ENCODE measurements at regions not wholly inside any gene's neighbourhood (a gene's known extent, or its start where the extent isn't known, plus 50 kb on each side); places are given as distances from the start of the nearest gene placed in this dataset.
"Not testable (repeated sequence)": the region's sequence is repeated elsewhere in the genome, so short reads cannot be mapped to it uniquely, and the experiment has no call there.

DNA sequence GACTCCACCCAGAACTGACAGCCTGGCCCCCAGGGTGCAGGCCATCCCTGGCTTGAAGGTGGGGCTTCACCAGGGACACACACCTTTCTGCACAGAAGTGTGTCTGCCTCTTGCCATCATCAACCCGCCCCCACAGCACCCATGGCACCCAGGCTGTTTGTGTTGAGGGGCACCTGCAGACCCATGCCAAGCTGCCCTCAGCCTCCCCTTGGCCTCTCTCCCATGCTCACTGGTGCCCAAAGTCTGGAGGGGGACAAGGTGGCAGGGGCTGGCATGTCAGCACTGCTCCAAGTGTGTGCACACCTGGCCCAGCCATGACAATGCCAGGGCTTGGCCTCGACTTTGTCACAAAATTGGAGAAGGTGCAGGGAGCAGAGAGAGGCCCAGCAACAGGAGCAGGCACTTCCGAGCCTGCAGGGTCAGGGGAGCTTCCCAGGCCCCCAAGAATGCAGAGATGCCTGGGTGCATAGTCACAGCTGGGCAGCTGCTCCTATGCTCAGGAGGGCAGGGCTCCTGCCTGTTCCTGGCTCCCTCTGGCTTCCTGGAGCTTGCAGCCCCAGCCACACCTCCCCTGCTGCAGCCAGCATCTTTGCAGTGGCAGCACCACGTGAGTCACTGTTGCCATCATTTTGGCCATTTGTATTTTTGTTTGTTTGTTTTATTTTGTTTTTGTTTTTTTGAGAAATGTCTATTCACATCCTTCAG lies 280.6 kb upstream of the UBE2E3 start:
- Histone ChIP-seq H3K36me3 (ENCODE audit: control insufficient read depth in 2 of 2, insufficient read depth in 2 of 2, low read length in 1 of 2) (no peaks in the 10 kb centered on the region), H3K27ac (ENCODE audit: low read depth in 1 of 2, low read length in 1 of 2) (no peak overlapping the region), H3K9me3 (ENCODE audit: control insufficient read depth in 2 of 2, insufficient read depth in 1 of 2, low read length in 1 of 2) (peaks cover 0 to 3% of the 10 kb centered on the region in 2 donors), H3K4me3 (ENCODE audit: low read length in 2 of 2) (no peak overlapping the region), H3K4me1 (ENCODE audit: control insufficient read depth in 2 of 2, insufficient read depth in 2 of 2, low read length in 2 of 2) (no peaks in the 10 kb centered on the region), H3K27me3 (ENCODE audit: control insufficient read depth in 2 of 2, insufficient read depth in 1 of 2, low read length in 1 of 2) (no peaks in the 10 kb centered on the region)
- WGBS = 95% methylated on average over 4 of the region's 4 CpGs
- DNase-seq (ENCODE audit: low read depth in 6 of 9, low spot score in 9 of 9) = no peak

DNA sequence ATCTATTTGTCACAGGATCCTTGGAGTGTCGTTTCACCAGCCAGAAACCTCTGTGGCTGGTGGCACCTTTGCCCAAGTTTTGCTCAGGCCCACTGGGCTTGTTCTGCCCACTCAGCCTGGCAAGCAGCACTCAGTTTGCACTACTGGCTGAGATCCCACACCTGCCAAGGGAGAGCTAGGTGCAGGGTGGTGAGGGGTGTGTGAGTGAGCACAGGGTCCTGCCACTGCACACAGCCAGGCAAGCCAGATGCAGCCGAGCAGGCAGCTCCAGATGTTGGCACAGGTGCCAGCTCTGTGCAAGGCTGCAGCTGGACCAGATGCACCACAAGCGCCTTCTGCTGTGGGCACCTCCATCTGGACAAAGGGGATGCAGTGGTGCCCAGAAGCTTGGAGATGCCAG lies 281.7 kb upstream of the UBE2E3 start:
- H3K4me3 ChIP-seq (ENCODE audit: low read length in 2 of 2) = no peak overlapping the region
- no peaks in the 10 kb centered on the region for H3K4me1 ChIP-seq (ENCODE audit: control insufficient read depth in 2 of 2, insufficient read depth in 2 of 2, low read length in 2 of 2)
- no peak for DNase-seq (ENCODE audit: low read depth in 6 of 9, low spot score in 9 of 9)
- WGBS = 94% methylated on average over 3 of the region's 3 CpGs
- no peaks in the 10 kb centered on the region for H3K36me3 ChIP-seq (ENCODE audit: control insufficient read depth in 2 of 2, insufficient read depth in 2 of 2, low read length in 1 of 2)
- no peak overlapping the region for H3K27ac ChIP-seq (ENCODE audit: low read depth in 1 of 2, low read length in 1 of 2)
- H3K9me3 ChIP-seq (ENCODE audit: control insufficient read depth in 2 of 2, insufficient read depth in 1 of 2, low read length in 1 of 2) = peaks cover 0 to 3% of the 10 kb centered on the region in 2 donors
- H3K27me3 ChIP-seq (ENCODE audit: control insufficient read depth in 2 of 2, insufficient read depth in 1 of 2, low read length in 1 of 2) = no peaks in the 10 kb centered on the region

GRCh38 chr2:180695586-180696401 lies 284.6 kb upstream of the UBE2E3 start:
- no peaks in the 10 kb centered on the region for H3K4me1 ChIP-seq (ENCODE audit: control insufficient read depth in 2 of 2, insufficient read depth in 2 of 2, low read length in 2 of 2)
- H3K27ac ChIP-seq (ENCODE audit: low read depth in 1 of 2, low read length in 1 of 2) = no peak overlapping the region
- no peaks in the 10 kb centered on the region for H3K27me3 ChIP-seq (ENCODE audit: control insufficient read depth in 2 of 2, insufficient read depth in 1 of 2, low read length in 1 of 2)
- no peaks in the 10 kb centered on the region for H3K36me3 ChIP-seq (ENCODE audit: control insufficient read depth in 2 of 2, insufficient read depth in 2 of 2, low read length in 1 of 2)
- peaks cover 0 to 3% of the 10 kb centered on the region in 2 donors for H3K9me3 ChIP-seq (ENCODE audit: control insufficient read depth in 2 of 2, insufficient read depth in 1 of 2, low read length in 1 of 2)
- DNase-seq (ENCODE audit: low read depth in 6 of 9, low spot score in 9 of 9) = no peak
- WGBS = 95% methylated on average over 5 of the region's 5 CpGs
- H3K4me3 ChIP-seq (ENCODE audit: low read length in 2 of 2) = no peak overlapping the region

- WGBS = 77% methylated on average over 5 of the region's 5 CpGs
Observed at GRCh38 chr2:180694445-180695421, 285.7 kb upstream of the UBE2E3 start.

GRCh38 chr2:180692322-180692721 lies 288.1 kb upstream of the UBE2E3 start:
- H3K4me1 ChIP-seq (ENCODE audit: control insufficient read depth in 2 of 2, insufficient read depth in 2 of 2, low read length in 2 of 2) = no peaks in the 10 kb centered on the region
- 90% methylated on average over 7 of the region's 7 CpGs for WGBS
- no peak overlapping the region for H3K27ac ChIP-seq (ENCODE audit: low read depth in 1 of 2, low read length in 1 of 2)
- H3K4me3 ChIP-seq (ENCODE audit: low read length in 2 of 2) = no peak overlapping the region
- DNase-seq (ENCODE audit: low read depth in 6 of 9, low spot score in 9 of 9) = no peak
- no peaks in the 10 kb centered on the region for H3K27me3 ChIP-seq (ENCODE audit: control insufficient read depth in 2 of 2, insufficient read depth in 1 of 2, low read length in 1 of 2)
- no peaks in the 10 kb centered on the region for H3K9me3 ChIP-seq (ENCODE audit: control insufficient read depth in 2 of 2, insufficient read depth in 1 of 2, low read length in 1 of 2)
- H3K36me3 ChIP-seq (ENCODE audit: control insufficient read depth in 2 of 2, insufficient read depth in 2 of 2, low read length in 1 of 2) = no peaks in the 10 kb centered on the region

More at GRCh38 chr2:180694445-180695421, 285.7 kb upstream of the UBE2E3 start:
- Histone ChIP-seq H3K9me3 (ENCODE audit: control insufficient read depth in 2 of 2, insufficient read depth in 1 of 2, low read length in 1 of 2) (peaks cover 0 to 3% of the 10 kb centered on the region in 2 donors), H3K4me3 (ENCODE audit: low read length in 2 of 2) (no peak overlapping the region), H3K27me3 (ENCODE audit: control insufficient read depth in 2 of 2, insufficient read depth in 1 of 2, low read length in 1 of 2) (no peaks in the 10 kb centered on the region), H3K4me1 (ENCODE audit: control insufficient read depth in 2 of 2, insufficient read depth in 2 of 2, low read length in 2 of 2) (no peaks in the 10 kb centered on the region), H3K36me3 (ENCODE audit: control insufficient read depth in 2 of 2, insufficient read depth in 2 of 2, low read length in 1 of 2) (no peaks in the 10 kb centered on the region), H3K27ac (ENCODE audit: low read depth in 1 of 2, low read length in 1 of 2) (no peak overlapping the region)
- DNase-seq (ENCODE audit: low read depth in 6 of 9, low spot score in 9 of 9) = no peak

- not testable (repeated sequence) for DNase-seq (ENCODE audit: low read depth in 6 of 9, low spot score in 9 of 9)
- WGBS = 98% methylated on average over 15 of the region's 15 CpGs
Observed at GRCh38 chr2:180691855-180692223, 288.6 kb upstream of the UBE2E3 start.

DNA sequence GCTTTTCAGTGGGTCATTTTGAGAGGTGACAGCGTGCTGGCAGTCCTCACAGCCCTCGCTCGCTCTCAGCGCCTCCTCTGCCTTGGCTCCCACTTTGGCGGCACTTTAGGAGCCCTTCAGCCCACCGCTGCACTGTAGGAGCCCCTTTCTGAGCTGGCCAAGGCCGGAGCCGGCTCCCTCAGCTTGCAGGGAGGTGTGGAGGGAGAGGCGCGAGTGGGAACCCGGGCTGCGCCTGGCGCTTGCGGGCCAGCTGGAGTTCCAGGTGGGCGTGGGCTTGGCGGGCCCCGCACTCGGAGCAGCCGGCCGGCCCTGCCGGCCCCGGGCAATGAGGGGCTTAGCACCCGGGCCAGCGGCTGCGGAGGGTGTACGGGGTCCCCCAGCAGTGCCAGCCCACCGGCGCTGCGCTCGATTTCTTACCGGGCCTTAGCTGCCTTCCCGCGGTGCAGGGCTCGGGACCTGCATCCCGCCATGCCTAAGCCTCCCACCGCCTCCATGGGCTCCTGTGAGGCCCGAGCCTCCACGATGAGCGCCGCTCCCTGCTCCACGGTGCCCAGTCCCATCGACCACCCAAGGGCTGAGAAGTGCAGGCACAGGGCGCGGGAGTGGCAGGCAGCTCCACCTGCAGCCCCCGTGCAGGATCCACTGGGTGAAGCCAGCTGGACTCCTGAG lies 289.1 kb upstream of the UBE2E3 start:
- not testable (repeated sequence) for H3K9me3 ChIP-seq (ENCODE audit: control insufficient read depth in 2 of 2, insufficient read depth in 1 of 2, low read length in 1 of 2); H3K36me3 ChIP-seq (ENCODE audit: control insufficient read depth in 2 of 2, insufficient read depth in 2 of 2, low read length in 1 of 2); H3K4me3 ChIP-seq (ENCODE audit: low read length in 2 of 2); H3K4me1 ChIP-seq (ENCODE audit: control insufficient read depth in 2 of 2, insufficient read depth in 2 of 2, low read length in 2 of 2); DNase-seq (ENCODE audit: low read depth in 6 of 9, low spot score in 9 of 9); H3K27me3 ChIP-seq (ENCODE audit: control insufficient read depth in 2 of 2, insufficient read depth in 1 of 2, low read length in 1 of 2); H3K27ac ChIP-seq (ENCODE audit: low read depth in 1 of 2, low read length in 1 of 2)
- WGBS = 97% methylated on average over 45 of the region's 45 CpGs

More at GRCh38 chr2:180691855-180692223, 288.6 kb upstream of the UBE2E3 start:
- H3K4me1 ChIP-seq (ENCODE audit: control insufficient read depth in 2 of 2, insufficient read depth in 2 of 2, low read length in 2 of 2); H3K27ac ChIP-seq (ENCODE audit: low read depth in 1 of 2, low read length in 1 of 2); H3K9me3 ChIP-seq (ENCODE audit: control insufficient read depth in 2 of 2, insufficient read depth in 1 of 2, low read length in 1 of 2); H3K36me3 ChIP-seq (ENCODE audit: control insufficient read depth in 2 of 2, insufficient read depth in 2 of 2, low read length in 1 of 2); H3K27me3 ChIP-seq (ENCODE audit: control insufficient read depth in 2 of 2, insufficient read depth in 1 of 2, low read length in 1 of 2); H3K4me3 ChIP-seq (ENCODE audit: low read length in 2 of 2): not testable (repeated sequence)

DNA sequence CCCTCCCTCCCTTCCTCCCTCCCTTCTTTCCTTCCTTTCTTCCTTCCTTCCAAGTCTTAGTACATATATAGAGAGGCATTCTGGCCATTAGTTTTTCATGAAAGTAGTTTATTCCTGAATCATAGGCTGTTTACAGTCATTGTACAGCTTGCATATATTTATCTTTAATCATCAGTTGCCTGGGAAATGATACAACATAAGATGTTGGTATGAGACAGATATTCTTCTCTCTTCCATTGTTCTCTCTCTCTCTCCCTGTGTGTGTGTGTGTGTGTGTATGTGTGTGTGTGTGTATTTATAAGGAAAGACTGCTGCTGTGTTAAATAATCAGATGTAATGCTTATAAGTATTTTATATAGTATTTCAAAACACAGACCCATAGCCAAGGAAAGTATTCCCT lies 289.8 kb upstream of the UBE2E3 start:
- no peak for DNase-seq (ENCODE audit: low read depth in 6 of 9, low spot score in 9 of 9)
- H3K27me3 ChIP-seq (ENCODE audit: control insufficient read depth in 2 of 2, insufficient read depth in 1 of 2, low read length in 1 of 2) = no peaks in the 10 kb centered on the region
- no peaks in the 10 kb centered on the region for H3K4me1 ChIP-seq (ENCODE audit: control insufficient read depth in 2 of 2, insufficient read depth in 2 of 2, low read length in 2 of 2)
- H3K4me3 ChIP-seq (ENCODE audit: low read length in 2 of 2) = no peak overlapping the region
- no peak overlapping the region for H3K27ac ChIP-seq (ENCODE audit: low read depth in 1 of 2, low read length in 1 of 2)
- H3K9me3 ChIP-seq (ENCODE audit: control insufficient read depth in 2 of 2, insufficient read depth in 1 of 2, low read length in 1 of 2) = no peaks in the 10 kb centered on the region
- H3K36me3 ChIP-seq (ENCODE audit: control insufficient read depth in 2 of 2, insufficient read depth in 2 of 2, low read length in 1 of 2) = no peaks in the 10 kb centered on the region
